Osteoblast (primary cell): ENCODE measurements at regions not wholly inside any gene's neighbourhood (a gene's known extent, or its start where the extent isn't known, plus 50 kb on each side); places are given as distances from the start of the nearest gene placed in this dataset.

ENCODE experiments used
- DNase-seq: peaks from one replicate; pipeline ENCODE4 v3.0.0; 2011; ENCODE audit warnings: low spot score, mixed read lengths; ENCODE audit not compliant: insufficient read length; ENCODE audit errors: missing footprints
- H2AFZ ChIP-seq: 2 replicates; pipeline ENCODE4 v1.6.0; 2011; ENCODE audit warnings: mild to moderate bottlenecking, low read length
- H3K27ac ChIP-seq: 2 replicates; pipeline ENCODE4 v1.5.1; 2011; ENCODE audit warnings: mild to moderate bottlenecking, low read depth, low read length, moderate library complexity
- H3K27me3 ChIP-seq: 2 replicates; pipeline ENCODE4 v1.6.0; 2012; ENCODE audit warnings: mild to moderate bottlenecking, control low read depth, inconsistent platforms, low read length, moderate library complexity; ENCODE audit not compliant: insufficient read depth
- H3K36me3 ChIP-seq: 2 replicates; pipeline ENCODE4 v1.5.1; 2011; ENCODE audit warnings: mild to moderate bottlenecking, low read length, control low read depth, moderate library complexity; ENCODE audit not compliant: insufficient read depth
- H3K4me1 ChIP-seq: 2 replicates; pipeline ENCODE4 v1.5.1; 2011; ENCODE audit warnings: mild to moderate bottlenecking, low read length, control low read depth, moderate library complexity; ENCODE audit not compliant: insufficient read depth
- H3K4me2 ChIP-seq: 2 replicates; pipeline ENCODE4 v1.6.0; 2011; ENCODE audit warnings: mild to moderate bottlenecking, low read length; ENCODE audit not compliant: insufficient read depth
- H3K4me3 ChIP-seq: fragments of 200-600 bp; sonication (generic); 3 replicates; pipeline ENCODE4 v1.5.1; 2012; ENCODE audit warnings: mild to moderate bottlenecking, low read length, inconsistent platforms; ENCODE audit not compliant: insufficient read depth
- H3K79me2 ChIP-seq: 2 replicates; pipeline ENCODE4 v1.6.0; 2012; ENCODE audit warnings: mild to moderate bottlenecking, low read length, control low read depth, inconsistent platforms; ENCODE audit not compliant: insufficient read depth
- H3K9me3 ChIP-seq: 2 replicates; pipeline ENCODE4 v1.5.1; 2011; ENCODE audit warnings: low read depth, low read length, control low read depth
- H4K20me1 ChIP-seq: 2 replicates; pipeline ENCODE4 v1.6.0; 2012; ENCODE audit warnings: mild to moderate bottlenecking, low read length, control low read depth; ENCODE audit not compliant: insufficient read depth
- CTCF ChIP-seq: IDR thresholded peaks from 2 replicates; pipeline ENCODE4 v1.5.1; 2011; ENCODE audit warnings: mild to moderate bottlenecking, low read depth, low read length, moderate library complexity; ENCODE audit errors: extremely low read depth

DNA sequence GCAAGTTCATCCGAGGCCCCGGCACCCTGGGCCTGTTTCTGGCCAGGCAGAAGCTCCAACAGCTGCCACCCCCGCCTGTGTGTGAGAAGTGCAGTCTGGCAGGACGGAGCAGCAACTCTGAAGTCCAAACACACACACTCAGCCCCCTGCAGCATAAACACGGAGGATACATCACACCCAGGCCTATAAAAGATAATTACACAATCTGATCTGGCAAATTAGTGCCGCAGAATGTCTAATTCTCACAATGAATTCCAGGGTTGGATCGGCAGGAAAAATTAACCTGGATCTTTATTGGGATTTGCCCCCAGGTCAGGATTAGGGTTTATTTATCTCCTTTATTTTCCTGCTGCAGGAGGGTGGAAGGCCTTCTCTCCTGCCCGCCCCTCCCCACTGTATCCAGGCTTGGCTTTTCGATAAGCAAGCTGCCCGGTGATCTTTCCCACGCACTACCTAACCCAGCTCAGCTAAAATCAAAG lies 311.4 kb downstream of the SOX9 start:
- no peak for TF ChIP-seq CTCF
- peaks cover 9% of the 10 kb centered on the region for H4K20me1 ChIP-seq
- DNase-seq, result no peak

DNA sequence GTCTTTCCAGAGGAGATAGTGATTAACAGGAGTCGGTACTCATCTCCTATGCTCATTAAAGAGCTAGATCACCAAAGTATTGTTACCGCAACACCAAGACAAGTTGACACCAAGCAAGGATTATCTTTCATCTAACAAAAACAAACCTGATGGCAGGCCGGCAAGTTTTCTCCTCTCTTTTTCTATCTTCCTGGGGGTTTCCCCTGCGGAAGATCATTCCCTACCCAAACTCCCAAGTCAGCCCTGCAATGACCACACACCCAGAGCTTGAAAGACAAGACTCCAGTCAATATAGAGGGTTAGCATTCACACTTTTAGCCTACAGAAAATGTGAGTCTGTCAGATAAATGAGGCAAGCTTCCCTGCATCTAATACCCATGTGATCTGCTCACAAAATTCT lies 312.1 kb downstream of the SOX9 start:
- Histone ChIP-seq H3K27ac (no peak overlapping the region), H3K4me1 (peaks cover 4% of the 10 kb centered on the region), H2AFZ (no peak overlapping the region), H3K36me3 (no peaks in the 10 kb centered on the region), H3K9me3 (no peaks in the 10 kb centered on the region), H4K20me1 (peaks cover 9% of the 10 kb centered on the region), H3K4me3 (no peak overlapping the region), H3K4me2 (no peak overlapping the region), H3K27me3 (no peaks in the 10 kb centered on the region), H3K79me2 (peaks cover 14% of the 10 kb centered on the region)
- TF ChIP-seq CTCF, result no peak
- no peak for DNase-seq

More for the DNA sequence above, 311.4 kb downstream of the SOX9 start:
- H3K4me2 ChIP-seq, result no peak overlapping the region
- no peaks in the 10 kb centered on the region for H3K9me3 ChIP-seq
- no peak overlapping the region for H3K4me3 ChIP-seq
- H3K36me3 ChIP-seq, result no peaks in the 10 kb centered on the region
- no peak overlapping the region for H2AFZ ChIP-seq
- H3K4me1 ChIP-seq, result peaks cover 4% of the 10 kb centered on the region
- H3K27me3 ChIP-seq, result no peaks in the 10 kb centered on the region
- no peak overlapping the region for H3K27ac ChIP-seq
- H3K79me2 ChIP-seq, result peaks cover 11% of the 10 kb centered on the region

DNA sequence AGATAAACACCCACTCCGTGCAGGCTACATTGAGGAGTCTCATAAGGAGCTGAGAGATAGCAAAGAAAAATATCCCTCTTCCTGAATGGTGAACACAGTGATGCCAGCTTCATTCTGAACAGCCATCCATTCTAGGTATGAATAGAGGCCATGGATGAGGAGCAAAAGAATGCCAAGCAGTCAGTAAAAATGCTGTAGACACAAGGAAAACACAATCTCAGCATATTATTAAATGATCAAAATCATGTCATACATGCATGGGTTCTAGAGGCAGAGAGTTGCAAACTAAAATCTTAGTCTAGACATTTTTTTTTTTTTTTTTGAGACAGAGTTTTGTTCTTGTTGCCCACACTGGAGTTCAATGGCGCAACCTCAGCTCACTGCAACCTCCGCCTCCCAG lies 313.0 kb downstream of the SOX9 start:
- H3K4me3 ChIP-seq, result no peak overlapping the region
- H3K4me1 ChIP-seq, result peaks cover 4% of the 10 kb centered on the region
- H3K27me3 ChIP-seq, result no peaks in the 10 kb centered on the region
- peaks cover 9% of the 10 kb centered on the region for H4K20me1 ChIP-seq
- H3K9me3 ChIP-seq, result no peaks in the 10 kb centered on the region
- no peak overlapping the region for H2AFZ ChIP-seq
- no peak for TF ChIP-seq CTCF
- no peak overlapping the region for H3K4me2 ChIP-seq
- DNase-seq, result no peak
- H3K79me2 ChIP-seq, result peaks cover 15% of the 10 kb centered on the region
- no peaks in the 10 kb centered on the region for H3K36me3 ChIP-seq
- no peak overlapping the region for H3K27ac ChIP-seq

DNA sequence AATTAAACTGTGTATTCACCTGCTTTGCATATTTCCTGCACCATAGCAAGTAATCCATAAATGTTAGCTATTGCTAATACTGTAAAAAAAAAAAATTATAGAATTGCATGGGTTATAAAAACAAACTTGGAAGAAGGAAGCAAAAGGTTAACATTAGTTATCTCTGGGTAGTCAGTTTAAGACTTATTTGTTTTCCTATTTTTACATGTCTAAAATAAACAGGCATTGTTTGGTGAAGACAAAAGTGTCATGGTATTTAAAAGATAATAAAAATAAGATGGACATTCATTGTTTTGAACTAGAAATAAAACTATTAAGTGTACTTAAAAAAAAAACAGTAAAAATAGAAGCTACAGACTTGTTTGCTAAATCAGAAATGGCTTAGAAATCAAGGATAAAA lies 313.8 kb downstream of the SOX9 start:
- Histone ChIP-seq H3K4me2 (no peak overlapping the region), H3K4me3 (no peak overlapping the region), H3K79me2 (peaks cover 17% of the 10 kb centered on the region), H2AFZ (no peak overlapping the region), H3K27ac (no peak overlapping the region), H3K9me3 (no peaks in the 10 kb centered on the region), H4K20me1 (peaks cover 7% of the 10 kb centered on the region), H3K27me3 (no peaks in the 10 kb centered on the region), H3K36me3 (no peaks in the 10 kb centered on the region), H3K4me1 (peaks cover 4% of the 10 kb centered on the region)
- TF ChIP-seq CTCF, result no peak
- no peak for DNase-seq
